C4-2B (cell line): ENCODE measurements at regions not wholly inside any gene's neighbourhood (a gene's known extent, or its start where the extent isn't known, plus 50 kb on each side); places are given as distances from the start of the nearest gene placed in this dataset.

Source experiments
- ZFX ChIP-seq: fragments of 450-650 bp; IDR thresholded peaks from 2 replicates; pipeline ENCODE4 v1.6.1; 2017
- TF ChIP-seq, protein P1 (sequence below): fragments of 450-650 bp; conservative IDR thresholded peaks from 2 replicates; pipeline ENCODE4 v1.5.1; 2017; ENCODE audit warnings: mild to moderate bottlenecking

DNA sequence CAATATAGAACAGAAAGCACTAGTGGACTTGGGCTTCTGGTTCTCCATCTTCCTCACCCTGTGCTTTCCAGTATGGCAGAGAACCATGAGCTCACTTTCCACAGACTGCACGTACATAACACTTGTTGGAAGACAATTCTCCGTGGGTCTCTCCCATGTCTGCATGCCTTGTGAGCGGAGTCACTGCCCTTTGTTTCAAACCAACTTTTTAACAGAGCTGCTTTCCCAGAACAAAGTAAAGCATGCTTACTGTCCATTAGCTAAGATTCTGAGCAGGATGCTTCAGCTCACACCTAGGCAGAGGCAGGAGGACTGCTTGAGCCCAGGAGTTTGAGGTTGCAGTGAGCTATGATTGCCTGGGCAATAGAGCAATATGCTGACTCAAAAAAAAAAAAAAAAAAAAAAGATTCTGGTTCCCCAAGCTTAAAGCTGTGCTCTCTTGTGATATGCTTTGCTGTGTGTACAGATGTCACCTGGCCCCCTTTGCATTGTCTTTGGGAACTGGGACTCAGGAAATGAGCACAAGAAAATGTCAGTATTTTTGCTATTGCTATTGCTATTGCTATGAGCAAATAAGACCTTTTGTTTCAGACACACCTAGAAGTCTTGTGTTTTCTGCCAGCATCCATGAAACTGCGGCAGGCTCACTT lies 54.6 kb upstream of the PTGR2 start:
- TF ChIP-seq, protein P1, sequence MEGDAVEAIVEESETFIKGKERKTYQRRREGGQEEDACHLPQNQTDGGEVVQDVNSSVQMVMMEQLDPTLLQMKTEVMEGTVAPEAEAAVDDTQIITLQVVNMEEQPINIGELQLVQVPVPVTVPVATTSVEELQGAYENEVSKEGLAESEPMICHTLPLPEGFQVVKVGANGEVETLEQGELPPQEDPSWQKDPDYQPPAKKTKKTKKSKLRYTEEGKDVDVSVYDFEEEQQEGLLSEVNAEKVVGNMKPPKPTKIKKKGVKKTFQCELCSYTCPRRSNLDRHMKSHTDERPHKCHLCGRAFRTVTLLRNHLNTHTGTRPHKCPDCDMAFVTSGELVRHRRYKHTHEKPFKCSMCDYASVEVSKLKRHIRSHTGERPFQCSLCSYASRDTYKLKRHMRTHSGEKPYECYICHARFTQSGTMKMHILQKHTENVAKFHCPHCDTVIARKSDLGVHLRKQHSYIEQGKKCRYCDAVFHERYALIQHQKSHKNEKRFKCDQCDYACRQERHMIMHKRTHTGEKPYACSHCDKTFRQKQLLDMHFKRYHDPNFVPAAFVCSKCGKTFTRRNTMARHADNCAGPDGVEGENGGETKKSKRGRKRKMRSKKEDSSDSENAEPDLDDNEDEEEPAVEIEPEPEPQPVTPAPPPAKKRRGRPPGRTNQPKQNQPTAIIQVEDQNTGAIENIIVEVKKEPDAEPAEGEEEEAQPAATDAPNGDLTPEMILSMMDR: no peak
- TF ChIP-seq ZFX: no peak
